Posterior cingulate gyrus (tissue), 11 donors: ENCODE measurements at regions not wholly inside any gene's neighbourhood (a gene's known extent, or its start where the extent isn't known, plus 50 kb on each side); places are given as distances from the start of the nearest gene placed in this dataset.
A peak's percentile ranks its signal among the peaks of the same experiment; 100 is the strongest.

Experiments used
- DNase-seq, 10 donors: peaks; one replicate each; pipeline versions ENCODE4 v3.0.0 to v3.0.0-alpha.2; 2020 to 2021; ENCODE audit warnings: mixed read lengths in 3 of 10
- intact Hi-C: fragments of 100-400 bp; cut with DNase I; formaldehyde crosslinking; loops from one replicate; pipeline ENCODE4 v1.15.1; 2023

DNA sequence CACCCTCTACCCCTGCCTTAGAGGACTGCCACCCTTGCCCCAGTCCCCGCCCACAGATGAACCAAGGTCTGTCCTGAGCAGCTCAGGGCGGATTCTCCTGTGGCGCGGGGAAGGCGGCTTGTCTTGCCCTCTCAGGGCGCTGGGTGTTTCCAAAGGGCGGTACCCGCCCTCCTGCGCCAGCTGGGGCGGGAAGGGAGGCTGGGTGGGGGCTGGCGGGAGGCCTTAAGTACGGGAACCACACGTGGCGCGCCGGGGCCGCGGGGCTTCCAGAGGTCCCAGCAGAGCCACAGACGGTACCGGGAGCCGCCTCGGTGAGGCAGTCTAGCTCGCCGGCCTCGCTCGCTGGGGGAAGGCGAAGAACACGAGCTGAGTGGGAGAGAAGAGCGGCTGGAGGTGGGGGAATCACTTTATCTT lies 361.1 kb downstream of the MID1IP1 start:
- peak in 7 of 10 donors; percentile 6 to 89 (median 24) for DNase-seq
- intact Hi-C loops = no loop called here

DNA sequence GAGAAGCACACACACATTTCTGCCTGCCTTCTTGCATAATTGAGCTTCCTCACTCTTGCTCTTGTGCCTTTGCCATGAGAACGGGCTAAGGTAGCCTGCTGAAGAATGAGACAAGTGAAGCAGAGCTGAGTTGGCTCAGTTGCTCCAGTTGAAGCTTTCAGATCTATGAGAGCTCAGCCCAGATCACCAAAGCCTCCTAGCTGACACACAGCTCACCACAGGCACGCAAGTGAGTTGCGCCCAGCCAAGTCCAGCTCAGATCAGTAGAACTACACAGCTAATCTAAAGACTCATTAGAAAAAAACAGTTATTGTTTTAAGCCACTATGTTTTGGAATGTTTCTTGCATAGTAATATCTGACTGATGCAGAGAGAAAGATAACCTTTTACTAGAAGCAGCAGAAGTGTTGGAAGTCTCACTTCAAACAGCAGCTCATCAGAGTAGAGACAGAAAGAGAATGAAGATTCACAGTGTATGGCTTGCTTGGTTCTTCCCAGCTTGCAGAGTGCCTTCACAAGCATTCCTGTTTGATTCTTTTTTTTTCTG lies 362.4 kb downstream of the MID1IP1 start:
- no peak for DNase-seq
- intact Hi-C loops = no loop called here

GRCh38 chrX:39164212-39164611 lies 363.0 kb downstream of the MID1IP1 start:
- DNase-seq = no peak
- intact Hi-C loops = no loop called here

- intact Hi-C loops = no loop called here
- DNase-seq = no peak
These were observed 363.9 kb downstream of the MID1IP1 start for GRCh38 chrX:39165185-39165584.

DNA sequence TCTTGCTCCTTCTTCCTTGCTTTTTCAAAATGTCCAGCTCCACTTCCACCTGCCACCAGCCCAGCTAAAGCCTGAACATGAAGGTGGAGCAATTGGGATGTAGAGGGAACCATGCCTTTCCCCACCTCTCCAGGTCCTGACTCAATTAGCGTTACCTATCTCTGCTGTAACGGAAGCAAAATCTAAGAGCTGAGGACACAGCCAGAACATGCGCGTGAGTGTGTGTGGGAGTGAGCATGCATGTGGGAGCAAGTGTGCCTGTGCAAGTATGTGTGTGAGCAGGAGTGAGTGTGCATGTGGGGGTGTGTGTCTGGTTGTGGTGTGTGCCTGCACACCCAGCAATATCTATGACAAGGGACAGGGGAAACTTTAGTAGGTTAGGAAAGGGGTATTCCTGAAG lies 364.5 kb downstream of the MID1IP1 start:
- intact Hi-C loops = no loop called here
- no peak for DNase-seq

GRCh38 chrX:39167791-39168190 lies 366.5 kb downstream of the MID1IP1 start:
- no peak for DNase-seq
- intact Hi-C loops = no loop called here

DNA sequence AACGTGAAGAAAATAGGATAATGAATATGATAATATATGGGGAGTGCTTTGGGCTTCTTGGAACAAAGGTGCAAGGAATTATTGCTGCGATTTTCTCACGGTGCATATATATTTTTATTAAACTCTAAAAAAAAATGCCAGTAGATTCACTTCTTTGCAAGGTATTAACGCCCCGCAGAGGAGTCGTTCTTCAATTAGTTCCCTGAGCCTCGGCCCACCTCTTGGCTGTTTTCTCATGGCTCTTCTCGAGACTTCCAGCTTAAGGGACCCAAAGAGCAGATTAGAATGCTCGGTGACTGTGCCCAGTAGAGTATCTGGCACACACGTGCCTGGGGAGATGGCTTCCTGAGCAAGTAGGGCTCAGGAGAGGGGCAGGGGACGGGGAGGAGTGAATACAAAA lies 367.4 kb downstream of the MID1IP1 start:
- no peak for DNase-seq
- intact Hi-C loops = no loop called here

- no peak for DNase-seq
- intact Hi-C loops = no loop called here
These were observed 368.7 kb downstream of the MID1IP1 start for GRCh38 chrX:39169976-39170375.

DNA sequence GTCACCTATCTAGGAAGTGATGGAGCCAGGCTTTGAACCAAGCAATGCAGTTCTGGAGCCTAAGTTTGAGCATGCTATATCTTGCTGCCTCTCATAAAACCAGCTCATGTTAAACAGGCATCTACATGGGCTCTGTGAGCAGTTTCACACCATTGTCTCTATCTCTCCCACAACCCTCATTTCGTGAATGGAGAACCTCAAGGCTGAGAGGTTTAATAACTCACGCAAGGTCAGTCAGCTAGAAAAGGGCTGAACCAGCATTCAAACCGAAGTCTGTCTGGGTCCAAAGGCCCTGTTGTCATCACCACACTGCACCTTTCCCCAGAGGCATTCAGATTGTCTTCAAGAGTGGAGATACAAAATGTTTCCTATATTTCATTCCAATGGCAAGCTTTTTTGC lies 369.2 kb downstream of the MID1IP1 start:
- intact Hi-C loops = no loop called here
- DNase-seq = no peak

GRCh38 chrX:39171686-39172085 lies 370.4 kb downstream of the MID1IP1 start:
- intact Hi-C loops = no loop called here
- no peak for DNase-seq

DNA sequence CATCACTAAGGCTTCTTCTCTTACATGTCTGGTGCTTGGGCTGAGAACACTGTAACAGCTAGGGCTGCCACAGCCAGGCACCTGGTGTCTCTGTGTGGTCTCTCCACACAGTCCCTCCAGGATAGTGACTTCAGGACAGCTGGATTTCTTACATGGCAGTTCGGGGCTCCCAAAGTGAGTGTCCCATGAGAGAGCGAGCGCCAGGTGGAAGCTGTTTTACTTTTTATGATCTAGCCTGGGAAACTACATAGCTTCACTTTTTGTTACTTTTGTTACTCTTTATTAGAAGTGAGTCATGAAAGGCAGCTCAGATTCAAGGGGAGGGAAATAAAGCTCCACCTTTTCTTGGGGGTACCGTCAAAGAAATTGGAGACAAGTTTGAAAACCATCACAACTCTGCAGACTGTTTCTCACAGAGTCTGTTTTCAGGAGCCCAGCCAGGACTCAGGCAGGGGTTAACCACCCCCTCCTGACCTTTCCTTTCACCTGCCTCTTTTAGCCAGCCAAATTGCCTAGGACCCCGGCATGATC lies 373.0 kb downstream of the MID1IP1 start:
- DNase-seq = no peak
- intact Hi-C loops = no loop called here

GRCh38 chrX:39174772-39175417 lies 373.6 kb downstream of the MID1IP1 start:
- intact Hi-C loops = no loop called here
- no peak for DNase-seq

DNA sequence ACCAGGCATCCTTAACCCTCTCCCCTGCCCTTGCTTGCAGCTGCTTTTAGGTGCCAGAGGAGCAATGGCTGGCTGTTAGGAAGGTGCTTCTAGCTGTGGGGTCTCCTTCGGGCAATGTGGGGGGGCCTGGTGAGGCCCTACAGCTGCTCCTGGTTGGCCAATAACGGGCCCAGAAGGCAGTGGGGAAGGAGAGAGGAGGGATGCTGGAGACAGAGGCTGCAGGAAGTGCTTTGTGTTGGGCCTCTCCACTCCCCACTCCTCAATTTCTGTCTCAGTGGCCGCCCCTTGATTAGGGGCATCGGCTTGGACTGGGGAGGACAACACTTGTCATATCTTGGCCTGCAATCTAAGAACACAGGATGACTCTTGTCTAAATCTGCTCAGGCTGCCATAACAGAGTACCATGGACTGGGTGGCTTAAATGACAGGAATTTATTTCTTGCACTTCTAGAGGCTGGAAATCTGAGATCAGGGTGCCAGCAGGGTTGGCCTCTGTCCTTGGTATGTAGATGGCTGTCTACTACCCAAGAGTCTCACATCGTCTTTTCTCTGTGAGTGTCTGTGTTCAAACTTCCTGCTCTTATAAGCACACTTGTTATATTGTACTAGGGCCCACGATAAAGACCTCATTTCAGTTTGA lies 374.3 kb downstream of the MID1IP1 start:
- DNase-seq = no peak

DNA sequence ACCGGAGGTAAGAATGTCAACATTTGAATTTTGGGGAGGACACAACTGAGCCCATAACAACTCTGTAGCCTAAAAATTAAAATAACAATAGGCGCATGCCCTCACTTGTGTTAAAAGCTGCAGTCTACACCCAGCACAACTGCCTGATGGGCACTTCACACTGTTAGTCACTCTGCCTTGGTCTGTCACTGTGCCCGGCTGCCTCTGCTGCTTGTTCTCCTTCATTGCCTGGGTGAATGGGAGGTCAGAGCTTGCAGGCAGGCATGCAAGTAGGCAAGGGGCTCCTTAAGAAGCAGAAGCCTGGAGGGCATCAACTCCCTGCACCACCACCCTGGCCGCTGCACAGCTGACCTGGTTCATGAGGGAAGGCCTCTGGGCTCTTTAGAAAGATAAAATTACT lies 374.8 kb downstream of the MID1IP1 start:
- DNase-seq = no peak
- intact Hi-C loops = no loop called here

More for the DNA sequence above, 374.3 kb downstream of the MID1IP1 start:
- intact Hi-C loops = no loop called here

DNA sequence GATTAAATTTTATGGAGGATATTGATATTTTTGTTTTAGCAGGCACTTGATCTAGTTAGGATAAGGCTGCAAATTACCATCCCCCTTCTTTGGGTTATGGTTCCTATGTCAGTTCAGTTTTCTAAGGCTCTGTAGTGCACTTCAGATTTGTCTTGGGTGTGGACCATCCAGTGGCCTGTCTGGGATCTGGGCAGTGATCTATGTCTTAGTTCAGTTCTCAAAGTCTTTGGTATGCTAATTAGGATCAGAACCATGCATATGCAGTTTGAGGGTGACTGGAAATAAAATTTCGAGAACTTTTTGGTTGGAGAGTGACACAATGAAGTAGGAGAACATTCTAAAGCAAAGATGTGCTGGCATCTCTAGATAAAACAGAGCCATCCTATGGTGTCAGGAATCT lies 388.2 kb downstream of the MID1IP1 start:
- no peak for DNase-seq
- intact Hi-C loops = no loop called here

DNA sequence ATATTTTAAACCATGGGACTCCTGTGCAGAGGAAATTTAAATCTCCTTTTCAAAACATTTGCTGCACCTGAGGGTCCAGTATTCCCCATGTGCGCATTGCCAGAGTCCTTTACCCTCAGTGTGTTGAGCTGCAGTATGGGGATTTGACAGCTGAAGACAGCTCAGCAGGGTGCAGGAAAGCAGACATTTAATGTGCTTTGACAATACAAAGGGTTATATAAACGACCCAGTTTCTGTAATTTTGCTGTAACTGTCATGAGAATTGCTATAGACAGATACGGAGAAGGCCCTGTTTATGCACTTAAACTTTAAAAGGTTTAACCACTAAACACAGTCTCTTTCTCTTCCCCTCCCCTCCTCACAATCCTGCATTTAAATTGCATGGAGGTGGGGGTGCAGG lies 393.4 kb downstream of the MID1IP1 start:
- intact Hi-C loops = no loop called here
- no peak for DNase-seq

GRCh38 chrX:39195156-39195555 lies 393.9 kb downstream of the MID1IP1 start:
- peak in 3 of 10 donors; percentile 5 to 71 (median 11) for DNase-seq
- intact Hi-C loops = no loop called here

DNA sequence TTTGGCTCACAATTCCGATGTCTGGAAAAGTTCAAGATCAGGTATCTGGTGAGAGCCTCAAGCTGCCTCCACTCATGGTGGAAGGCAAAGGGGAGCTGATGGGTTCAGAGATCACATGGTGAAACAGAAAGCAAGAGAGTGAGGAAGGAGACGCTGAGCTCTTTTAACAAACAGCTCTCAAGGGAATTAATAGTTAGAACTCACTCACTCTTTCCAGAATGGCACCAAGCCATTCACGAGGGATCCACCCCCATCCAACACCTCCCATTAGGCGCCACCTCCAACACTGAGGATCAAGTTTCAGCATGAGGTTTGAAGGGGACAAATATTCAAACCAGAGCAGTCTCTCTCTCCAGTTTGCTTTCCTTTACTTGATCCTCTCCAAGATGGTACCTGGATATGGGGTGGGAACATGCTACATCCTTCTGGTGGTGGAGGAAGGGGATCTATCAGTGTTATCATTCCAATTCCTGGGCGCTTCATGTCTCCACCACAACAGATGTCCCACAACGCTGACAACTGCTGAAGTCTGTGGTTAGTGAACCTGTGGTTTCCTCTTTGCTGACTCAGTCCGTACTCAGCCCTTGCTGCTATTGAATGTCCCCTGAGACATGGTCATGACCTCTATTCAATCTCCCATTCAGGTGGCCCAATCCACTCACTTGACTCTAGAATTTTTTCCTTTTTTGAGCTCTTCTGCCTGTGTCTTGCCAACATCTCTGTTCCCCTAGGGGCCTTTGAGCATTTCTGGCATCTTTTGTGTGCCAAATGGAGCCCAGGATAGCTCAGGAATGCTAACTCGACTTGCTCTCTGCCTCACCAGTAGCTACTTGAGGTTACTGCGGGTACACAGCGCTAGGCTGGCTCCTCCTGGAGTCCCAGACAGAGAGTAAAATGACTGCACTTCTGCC lies 395.2 kb downstream of the MID1IP1 start:
- no peak for DNase-seq
- intact Hi-C loops = no loop called here

DNA sequence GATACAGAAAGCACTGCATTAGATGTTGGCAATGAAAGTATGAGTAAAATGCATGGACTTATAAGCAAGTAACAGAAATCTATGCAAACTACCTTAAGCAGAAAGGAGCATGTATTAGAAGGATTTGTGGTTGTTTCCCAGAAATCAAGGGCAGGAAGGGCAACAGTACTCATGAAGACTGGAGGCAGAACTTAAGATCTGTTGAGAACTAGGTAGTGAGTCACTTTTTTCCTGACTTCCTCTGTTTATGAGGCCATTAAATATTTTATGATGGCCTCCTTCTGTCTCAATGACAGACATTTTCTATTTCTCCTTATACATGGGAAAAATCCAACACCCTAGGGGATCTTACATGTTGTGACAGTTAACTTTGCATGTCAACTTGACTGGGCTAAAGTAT lies 398.2 kb downstream of the MID1IP1 start:
- no peak for DNase-seq
- intact Hi-C loops = no loop called here

GRCh38 chrX:39201305-39201990 lies 400.2 kb downstream of the MID1IP1 start:
- intact Hi-C loops = no loop called here
- no peak for DNase-seq
